GM21526 (cell line): ENCODE measurements at regions not wholly inside any gene's neighbourhood (a gene's known extent, or its start where the extent isn't known, plus 50 kb on each side); places are given as distances from the start of the nearest gene placed in this dataset.

Experiments used
- ATAC-seq: cut with Tn5 transposase; IDR thresholded peaks from one replicate; pipeline ENCODE4 v1.9.1; 2021; ENCODE audit warnings: moderate library complexity; ENCODE audit not compliant: unreplicated experiment, low FRiP score

DNA sequence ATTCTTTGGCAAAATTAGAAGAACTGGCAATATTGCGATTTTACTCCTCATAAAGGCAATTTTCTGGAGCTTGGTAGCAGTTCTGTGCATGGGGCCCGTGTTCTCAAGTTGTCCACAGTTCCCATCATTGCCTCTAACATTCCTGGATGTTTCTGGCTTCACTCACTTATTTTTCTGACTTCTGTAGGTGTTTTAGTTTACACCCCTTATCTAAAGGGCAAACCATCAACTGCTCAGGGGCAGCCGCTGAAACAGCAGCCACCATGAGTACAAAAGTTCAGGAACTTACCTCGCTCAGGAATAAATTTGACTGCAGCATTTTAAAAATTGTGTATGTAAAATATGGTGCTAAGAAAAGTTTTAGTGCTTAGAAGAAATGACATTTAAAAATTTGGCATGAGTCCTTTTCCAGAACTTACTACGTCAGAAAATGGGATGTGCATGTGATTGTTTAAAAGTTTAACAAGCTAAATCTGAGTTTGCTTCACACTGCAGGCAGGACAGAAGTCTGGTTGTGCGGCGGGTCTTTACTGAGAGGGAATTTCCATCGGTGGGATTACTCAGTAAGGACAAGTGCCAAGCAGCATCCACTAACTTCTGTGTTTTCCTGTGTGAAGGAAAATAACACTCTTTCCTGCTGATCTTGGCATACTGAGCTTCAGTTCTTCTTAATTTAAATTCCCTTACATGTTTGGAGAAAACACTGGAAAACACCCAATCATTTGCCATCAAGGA is 261.7 kb downstream of the MAT2B start:
- no peak for ATAC-seq

- ATAC-seq: no peak
These were observed 265.2 kb downstream of the MAT2B start for GRCh38 chr5:163770625-163771024.

GRCh38 chr5:163772241-163772640 is 266.8 kb downstream of the MAT2B start:
- ATAC-seq: no peak

DNA sequence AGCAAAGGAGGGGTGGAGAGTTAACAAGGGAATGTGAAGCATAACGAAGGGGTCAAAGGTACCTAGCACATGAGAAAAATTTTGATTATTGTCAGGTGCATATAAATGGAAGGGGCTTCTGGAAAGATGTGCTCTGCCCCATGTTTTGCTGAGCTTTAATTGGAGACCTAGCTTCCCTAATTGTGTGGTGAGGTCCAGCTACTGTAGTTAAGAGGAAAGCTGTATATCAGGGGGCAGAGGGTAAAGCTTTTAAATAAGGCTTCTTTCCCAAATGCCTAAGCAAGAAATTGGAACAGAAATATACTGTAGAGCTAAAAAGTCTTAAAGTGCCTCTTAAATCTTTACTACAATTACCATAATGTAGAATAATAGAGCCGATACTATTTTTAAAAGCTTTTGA is 267.2 kb downstream of the MAT2B start:
- no peak for ATAC-seq

GRCh38 chr5:163773226-163773625 is 267.8 kb downstream of the MAT2B start:
- ATAC-seq: no peak

GRCh38 chr5:163789870-163790269 is 284.5 kb downstream of the MAT2B start:
- no peak for ATAC-seq

- no peak for ATAC-seq
These were observed 285.1 kb downstream of the MAT2B start for GRCh38 chr5:163790497-163790896.

- ATAC-seq: no peak
These were observed 289.6 kb downstream of the MAT2B start for GRCh38 chr5:163794993-163795392.

GRCh38 chr5:163807781-163808180 is 302.4 kb downstream of the MAT2B start:
- no peak for ATAC-seq

- ATAC-seq: no peak
These were observed 304.1 kb downstream of the MAT2B start for GRCh38 chr5:163809473-163809872.

- no peak for ATAC-seq
These were observed 308.5 kb downstream of the MAT2B start for GRCh38 chr5:163813900-163814299.

DNA sequence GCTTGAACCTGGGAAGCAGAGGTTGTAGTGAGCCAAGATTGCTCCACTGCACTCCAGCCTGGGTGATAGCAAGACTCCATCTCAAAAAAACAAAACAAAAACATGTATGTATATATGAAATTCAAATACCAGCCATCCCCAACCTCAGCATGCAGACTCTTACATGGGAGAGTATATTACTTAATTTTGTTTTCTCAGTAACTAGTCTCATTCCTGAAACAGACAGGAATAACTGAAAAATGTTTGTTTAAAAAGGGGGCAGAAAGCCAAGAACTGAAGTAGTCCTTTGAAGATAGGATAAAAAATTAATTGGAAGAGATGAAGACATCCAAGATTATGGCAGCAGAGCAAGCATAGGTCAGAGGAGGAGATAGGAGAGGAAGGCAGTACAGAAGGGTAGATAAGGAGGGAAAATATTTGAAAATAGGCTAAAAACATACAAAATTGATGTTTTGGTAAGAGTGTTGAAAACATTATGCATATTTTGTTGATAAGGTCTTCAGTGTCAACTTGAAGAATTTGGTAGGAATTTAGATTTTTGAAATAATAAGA is 309.9 kb downstream of the MAT2B start:
- ATAC-seq: no peak

- no peak for ATAC-seq
These were observed 315.7 kb downstream of the MAT2B start for GRCh38 chr5:163821142-163821541.

DNA sequence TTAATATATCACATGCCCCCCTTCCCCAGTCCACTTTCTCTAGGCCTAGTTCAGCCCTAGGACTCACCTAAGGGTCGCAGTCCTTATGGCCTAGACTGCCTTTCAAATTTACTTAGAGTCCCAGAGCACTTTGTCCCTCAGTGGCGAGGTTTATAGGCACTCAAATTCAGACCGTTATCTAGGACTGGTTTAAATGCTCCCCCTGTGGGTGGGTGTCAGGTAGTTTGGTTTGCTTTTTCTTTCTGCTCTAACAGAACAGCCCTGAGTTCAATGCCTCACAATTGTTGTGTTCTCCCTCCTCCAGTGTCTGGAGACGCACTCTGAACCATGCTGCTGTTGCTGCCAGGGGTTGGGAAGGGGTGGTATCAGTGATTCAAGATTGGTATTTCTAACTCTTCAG is 317.1 kb downstream of the MAT2B start:
- ATAC-seq: no peak

DNA sequence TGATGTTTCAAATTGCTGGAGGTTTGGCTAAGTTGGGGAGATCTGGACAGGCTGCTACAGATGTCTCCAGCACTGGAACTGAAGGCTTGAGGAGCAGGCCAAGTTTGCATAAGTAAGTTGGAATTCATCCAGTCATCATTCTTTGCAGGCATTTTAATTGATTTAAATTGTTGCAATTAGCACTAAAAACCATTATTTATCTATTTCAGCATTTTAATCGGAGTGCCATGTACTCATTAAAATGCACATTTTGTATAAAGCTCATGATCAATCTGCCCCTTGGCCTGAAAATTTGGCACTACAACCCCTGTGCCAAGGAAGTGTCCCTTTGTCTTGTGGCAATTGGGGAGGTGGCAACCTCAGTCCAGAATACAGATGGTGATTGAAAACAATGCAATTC is 320.2 kb downstream of the MAT2B start:
- no peak for ATAC-seq

GRCh38 chr5:163826201-163826600 is 320.8 kb downstream of the MAT2B start:
- ATAC-seq: no peak

DNA sequence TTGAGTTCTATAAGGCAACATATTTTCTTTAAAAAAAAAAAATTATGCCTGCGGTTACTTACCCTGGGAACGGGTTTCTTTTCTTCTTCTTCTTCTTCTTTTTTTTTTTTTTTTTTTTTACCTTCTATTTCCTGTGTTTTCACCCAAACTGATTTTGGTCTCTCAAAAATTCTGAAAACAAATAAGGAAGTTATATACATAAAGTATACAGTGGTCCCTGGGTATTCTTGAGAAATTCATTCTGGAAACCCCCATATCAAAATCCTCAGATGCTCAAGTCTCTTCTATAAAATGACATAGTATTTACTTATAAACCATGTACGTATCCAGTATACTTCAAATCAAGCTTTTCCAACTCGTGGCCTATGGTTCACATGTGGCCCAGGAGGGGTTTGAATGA is 326.7 kb downstream of the MAT2B start:
- ATAC-seq: no peak

- ATAC-seq: no peak
These were observed 333.3 kb downstream of the MAT2B start for GRCh38 chr5:163838738-163839137.

DNA sequence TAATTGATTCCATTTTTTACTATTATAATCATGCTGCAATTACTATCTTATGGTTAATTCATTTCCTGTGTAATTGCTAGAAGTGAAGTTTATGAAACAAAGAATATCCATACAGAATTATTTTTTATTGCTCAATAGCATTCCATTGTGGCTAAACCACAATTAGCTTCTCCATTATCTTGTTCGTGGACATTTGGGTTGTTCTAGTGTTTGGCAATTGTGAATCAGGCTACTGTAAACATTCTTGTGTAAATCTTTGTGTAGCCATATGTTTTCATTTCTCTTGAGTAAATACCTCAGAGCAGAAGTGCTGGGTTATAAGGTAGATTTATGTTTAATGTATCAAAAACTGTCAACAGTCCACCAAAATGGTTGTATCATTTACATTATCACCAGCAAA is 341.1 kb downstream of the MAT2B start:
- ATAC-seq: no peak

- ATAC-seq: no peak
These were observed 350.3 kb downstream of the MAT2B start for GRCh38 chr5:163855754-163856153.

DNA sequence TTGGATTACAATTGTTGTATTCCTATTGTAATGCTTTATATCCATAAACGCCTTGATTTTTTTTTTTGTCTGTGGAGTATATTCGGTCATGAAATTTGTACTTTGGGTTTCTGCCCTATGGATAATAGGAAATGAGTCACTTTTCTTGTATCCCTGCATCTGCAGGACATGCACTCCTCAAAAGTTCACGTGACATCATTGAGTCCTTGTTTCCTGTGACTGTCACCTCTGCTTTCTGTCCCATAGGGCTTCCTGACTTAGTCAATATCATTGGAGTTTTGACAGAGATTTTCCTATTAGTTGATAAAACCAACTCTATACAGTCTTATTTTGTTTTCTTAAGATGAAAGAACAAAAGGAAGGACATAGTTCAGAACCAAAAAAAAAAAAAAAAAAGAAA is 356.3 kb downstream of the MAT2B start:
- no peak for ATAC-seq

DNA sequence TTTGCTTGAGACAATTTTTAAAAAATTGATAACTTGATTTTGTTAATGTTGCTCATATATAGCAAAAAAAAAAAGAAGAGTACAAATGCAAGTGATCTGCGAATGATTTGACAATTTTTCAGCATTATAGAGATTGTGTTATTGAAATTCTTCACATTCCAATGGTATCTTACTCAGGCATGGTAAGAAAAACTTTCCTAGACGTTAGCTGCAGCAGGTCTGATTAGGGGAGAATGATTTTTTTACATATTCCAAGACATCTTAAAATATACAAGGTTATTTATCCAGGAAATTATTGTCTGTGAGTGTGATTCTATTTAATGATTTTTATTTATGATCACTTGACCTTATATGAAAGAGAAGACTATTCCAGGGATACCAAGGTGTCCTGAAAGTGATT is 361.9 kb downstream of the MAT2B start:
- ATAC-seq: no peak

GRCh38 chr5:163867738-163868137 is 362.3 kb downstream of the MAT2B start:
- ATAC-seq: no peak
